H9 (cell line): ENCODE measurements at regions not wholly inside any gene's neighbourhood (a gene's known extent, or its start where the extent isn't known, plus 50 kb on each side); places are given as distances from the start of the nearest gene placed in this dataset.
A peak's percentile ranks its signal among the peaks of the same experiment; 100 is the strongest.

Source experiments
- DNase-seq: peaks from one replicate; pipeline ENCODE4 v3.0.0-alpha.2; 2017
- H2AFZ ChIP-seq: one replicate; pipeline ENCODE4 v1.6.1; 2013; ENCODE audit warnings: mild to moderate bottlenecking, low read length, control low read depth, moderate library complexity
- H2AK5ac ChIP-seq: 2 replicates; pipeline ENCODE4 v1.6.1; 2013; ENCODE audit warnings: low read length, control low read depth, mixed read lengths; ENCODE audit not compliant: insufficient read length
- H2BK120ac ChIP-seq: one replicate; pipeline ENCODE4 v1.6.1; 2013; ENCODE audit warnings: low read depth, mild to moderate bottlenecking, low read length, control low read depth, inconsistent platforms; ENCODE audit not compliant: poor library complexity, severe bottlenecking
- H2BK12ac ChIP-seq: 2 replicates; pipeline ENCODE4 v1.6.1; 2013; ENCODE audit warnings: low read length, control low read depth, mixed read lengths, low read depth; ENCODE audit not compliant: insufficient read length
- H2BK15ac ChIP-seq: 2 replicates; pipeline ENCODE4 v1.6.1; 2013; ENCODE audit warnings: low read depth, low read length, control low read depth
- H2BK20ac ChIP-seq: one replicate; pipeline ENCODE4 v1.6.1; 2013; ENCODE audit warnings: low read depth, mild to moderate bottlenecking, low read length, control low read depth, inconsistent platforms; ENCODE audit not compliant: poor library complexity, severe bottlenecking
- H2BK5ac ChIP-seq: 2 replicates; pipeline ENCODE4 v1.6.1; 2013; ENCODE audit warnings: low read length, control low read depth, mixed read lengths; ENCODE audit not compliant: insufficient read length
- H3K14ac ChIP-seq: 2 replicates; pipeline ENCODE4 v1.6.1; 2013; ENCODE audit warnings: low read length, control low read depth; ENCODE audit not compliant: insufficient read depth
- H3K18ac ChIP-seq: 2 replicates; pipeline ENCODE4 v1.6.1; 2013; ENCODE audit warnings: low read depth, mild to moderate bottlenecking, mixed read lengths, low read length, control low read depth; ENCODE audit not compliant: insufficient read length
- H3K23ac ChIP-seq: 2 replicates; pipeline ENCODE4 v1.6.1; 2013; ENCODE audit warnings: low read length, control low read depth, mixed read lengths, low read depth; ENCODE audit not compliant: insufficient read length
- H3K23me2 ChIP-seq: 2 replicates; pipeline ENCODE4 v1.6.1; 2013; ENCODE audit warnings: low read depth, mild to moderate bottlenecking, mixed read lengths, low read length, control low read depth; ENCODE audit not compliant: insufficient read length, poor library complexity, severe bottlenecking
- H3K27ac ChIP-seq: 2 replicates; pipeline ENCODE4 v1.5.1; 2013; ENCODE audit warnings: low read length, control low read depth, mixed read lengths, low read depth; ENCODE audit not compliant: insufficient read length
- H3K27me3 ChIP-seq: 2 replicates; pipeline ENCODE4 v1.6.1; 2013; ENCODE audit warnings: low read length, control low read depth, inconsistent platforms; ENCODE audit not compliant: insufficient read depth
- H3K4ac ChIP-seq: 2 replicates; pipeline ENCODE4 v1.6.1; 2013; ENCODE audit warnings: low read depth, mild to moderate bottlenecking, control low read depth, inconsistent platforms, low read length, moderate library complexity
- H3K4me1 ChIP-seq: 2 replicates; pipeline ENCODE4 v1.6.1; 2013; ENCODE audit warnings: low read length, control low read depth, inconsistent platforms; ENCODE audit not compliant: insufficient read depth
- H3K4me2 ChIP-seq: 2 replicates; pipeline ENCODE4 v1.6.1; 2013; ENCODE audit warnings: low read length, control low read depth, mixed read lengths; ENCODE audit not compliant: insufficient read length, insufficient read depth
- H3K56ac ChIP-seq: 2 replicates; pipeline ENCODE4 v1.6.1; 2013; ENCODE audit warnings: low read depth, mild to moderate bottlenecking, mixed read lengths, low read length, control low read depth; ENCODE audit not compliant: insufficient read length
- H3K79me1 ChIP-seq: 2 replicates; pipeline ENCODE4 v1.6.1; 2013; ENCODE audit warnings: low read depth, mild to moderate bottlenecking, moderate library complexity, low read length, control low read depth, inconsistent platforms; ENCODE audit not compliant: insufficient read depth, poor library complexity, severe bottlenecking
- H3K79me2 ChIP-seq: 2 replicates; pipeline ENCODE4 v1.6.1; 2013; ENCODE audit warnings: low read length, control low read depth, inconsistent platforms; ENCODE audit not compliant: insufficient read depth
- H3K9ac ChIP-seq: 2 replicates; pipeline ENCODE4 v1.6.1; 2013; ENCODE audit warnings: low read length, control low read depth, mixed read lengths; ENCODE audit not compliant: insufficient read length; ENCODE audit errors: extremely low read depth
- H3K9me3 ChIP-seq: one replicate; pipeline ENCODE4 v1.6.1; 2013; ENCODE audit warnings: low read depth, low read length, inconsistent platforms; ENCODE audit not compliant: control insufficient read depth
- H3T11ph ChIP-seq: one replicate; pipeline ENCODE4 v1.6.1; 2013; ENCODE audit warnings: mild to moderate bottlenecking, low read length, control low read depth, inconsistent platforms
- H4K20me1 ChIP-seq: one replicate; pipeline ENCODE4 v1.6.1; 2013; ENCODE audit not compliant: control insufficient read depth, insufficient read length, insufficient read depth
- H4K5ac ChIP-seq: 2 replicates; pipeline ENCODE4 v1.6.1; 2013; ENCODE audit warnings: low read depth, mild to moderate bottlenecking, mixed read lengths, low read length, control low read depth; ENCODE audit not compliant: insufficient read length
- H4K8ac ChIP-seq: replicated peaks from 2 replicates; pipeline ENCODE4 v1.6.1; 2013; ENCODE audit warnings: low read length, control low read depth, mixed read lengths, low read depth; ENCODE audit not compliant: insufficient read length
- H4K91ac ChIP-seq: 2 replicates; pipeline ENCODE4 v1.6.1; 2013; ENCODE audit warnings: low read depth, mild to moderate bottlenecking, moderate library complexity, mixed read lengths, low read length, control low read depth; ENCODE audit not compliant: insufficient read length
- H3K27ac Mint-ChIP-seq, 3 experiments: 2 replicates in 2 of 3; 3 replicates in 1 of 3; pipeline ENCODE4 v1.8.0; 2020 to 2021; ENCODE audit warnings: mixed read lengths in 3 of 3, mild to moderate bottlenecking in 1 of 3, moderate library complexity in 1 of 3
- H3K27me3 Mint-ChIP-seq: 2 replicates; pipeline ENCODE4 v1.8.0; 2021; ENCODE audit warnings: low read depth, mild to moderate bottlenecking, moderate library complexity, mixed read lengths
- H3K36me3 Mint-ChIP-seq, 3 experiments: 2 replicates in 2 of 3; 3 replicates in 1 of 3; pipeline ENCODE4 v1.8.0; 2020 to 2021; ENCODE audit warnings: low read depth in 3 of 3, mixed read lengths in 3 of 3; ENCODE audit not compliant: insufficient read depth in 1 of 3
- H3K4me1 Mint-ChIP-seq, 2 experiments: 2 replicates each; pipeline ENCODE4 v1.8.0; 2020; ENCODE audit warnings: mixed read lengths in 2 of 2
- H3K4me3 Mint-ChIP-seq, 2 experiments: 2 replicates in 1 of 2; 3 replicates in 1 of 2; pipeline ENCODE4 v1.8.0; 2020 to 2021; ENCODE audit warnings: mild to moderate bottlenecking in 2 of 2, mixed read lengths in 2 of 2, moderate library complexity in 1 of 2
- H3K9me3 Mint-ChIP-seq, 2 experiments: 2 replicates in 1 of 2; 3 replicates in 1 of 2; pipeline ENCODE4 v1.8.0; 2020; ENCODE audit warnings: mild to moderate bottlenecking in 2 of 2, mixed read lengths in 2 of 2, moderate library complexity in 1 of 2
- WGBS: extraction: QIAGEN DNeasy Blood & Tissue Kit; methylation state at CpG from one replicate; pipeline ENCODE4 v1.1.7; 2013; ENCODE audit warnings: missing lambda C conversion rate, low lambda C conversion rate, mixed read lengths; ENCODE audit not compliant: insufficient read length; ENCODE audit errors: extremely low coverage; 5-methylcytosine and 5-hydroxymethylcytosine counted together
- TF ChIP-seq, protein P1 (sequence below): fragments of 200-600 bp; sonication (generic); conservative IDR thresholded peaks from 3 replicates; pipeline ENCODE4 v1.8.0; 2021; ENCODE audit warnings: antibody characterized with exemption, mild to moderate bottlenecking

DNA sequence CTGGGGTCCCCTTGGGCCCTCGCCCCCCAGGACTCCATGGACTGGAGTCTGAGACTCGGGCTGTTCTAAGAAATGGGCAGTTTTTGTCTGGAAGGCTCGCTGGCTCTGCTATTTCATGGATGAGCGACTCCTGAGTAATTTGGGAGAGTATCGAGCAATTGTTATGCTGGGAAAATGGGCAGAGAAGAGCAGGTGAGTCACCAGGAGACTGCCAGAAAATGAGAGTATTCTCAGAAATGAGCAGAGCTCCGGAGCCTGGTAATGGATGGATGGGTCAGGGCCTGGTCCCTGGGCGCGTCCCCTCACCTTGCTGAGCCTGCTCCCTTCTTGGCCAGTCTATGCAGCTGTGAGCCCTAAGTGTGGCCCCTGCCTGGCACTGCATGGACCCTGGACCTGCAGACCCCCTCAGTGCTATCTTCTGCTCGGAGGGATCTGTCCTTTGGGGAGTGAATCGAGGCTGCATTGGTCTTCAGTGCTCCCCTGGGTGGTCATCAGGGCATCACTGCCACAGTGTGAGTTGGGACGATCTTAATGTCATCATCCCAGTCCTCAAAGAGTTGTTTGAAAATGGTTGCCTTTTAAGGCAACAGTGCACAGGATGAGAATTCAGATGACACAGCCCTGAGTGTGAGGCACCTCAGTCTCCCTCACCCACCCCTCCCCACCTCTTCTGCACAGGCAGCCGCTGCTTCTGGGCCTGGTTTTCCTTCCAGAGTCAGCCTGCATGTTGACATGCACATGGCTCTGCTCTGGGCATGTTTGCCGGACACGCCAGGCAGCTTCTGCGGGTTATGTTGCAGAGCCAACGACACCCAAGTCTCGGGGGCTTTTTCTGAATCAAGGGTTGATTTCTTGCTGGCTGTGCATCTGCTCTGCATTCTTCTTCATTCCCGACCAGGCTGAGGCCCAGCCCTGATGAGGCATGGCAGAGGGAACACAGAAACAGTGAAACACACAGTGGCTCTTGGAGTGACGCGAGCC lies 519.0 kb downstream of the TBC1D22A start:
- H2BK5ac ChIP-seq: no peak overlapping the region
- Mint-ChIP-seq H3K4me1 (no peaks in the 10 kb centered on the region), H3K27ac (peak overlapping the region in 1 of 3 experiments; percentile 91; a peak in 1 of 7 replicates), H3K9me3 (peaks cover 80 to 98% of the 10 kb centered on the region in 2 experiments), H3K36me3 (peaks cover 12 to 45% (median 28%) of the 10 kb centered on the region in 3 experiments; a peak in 6 of 7 replicates), H3K4me3 (no peak overlapping the region), H3K27me3 (peaks cover 8% of the 10 kb centered on the region)
- no peak overlapping the region for H2AFZ ChIP-seq
- TF ChIP-seq, protein P1, sequence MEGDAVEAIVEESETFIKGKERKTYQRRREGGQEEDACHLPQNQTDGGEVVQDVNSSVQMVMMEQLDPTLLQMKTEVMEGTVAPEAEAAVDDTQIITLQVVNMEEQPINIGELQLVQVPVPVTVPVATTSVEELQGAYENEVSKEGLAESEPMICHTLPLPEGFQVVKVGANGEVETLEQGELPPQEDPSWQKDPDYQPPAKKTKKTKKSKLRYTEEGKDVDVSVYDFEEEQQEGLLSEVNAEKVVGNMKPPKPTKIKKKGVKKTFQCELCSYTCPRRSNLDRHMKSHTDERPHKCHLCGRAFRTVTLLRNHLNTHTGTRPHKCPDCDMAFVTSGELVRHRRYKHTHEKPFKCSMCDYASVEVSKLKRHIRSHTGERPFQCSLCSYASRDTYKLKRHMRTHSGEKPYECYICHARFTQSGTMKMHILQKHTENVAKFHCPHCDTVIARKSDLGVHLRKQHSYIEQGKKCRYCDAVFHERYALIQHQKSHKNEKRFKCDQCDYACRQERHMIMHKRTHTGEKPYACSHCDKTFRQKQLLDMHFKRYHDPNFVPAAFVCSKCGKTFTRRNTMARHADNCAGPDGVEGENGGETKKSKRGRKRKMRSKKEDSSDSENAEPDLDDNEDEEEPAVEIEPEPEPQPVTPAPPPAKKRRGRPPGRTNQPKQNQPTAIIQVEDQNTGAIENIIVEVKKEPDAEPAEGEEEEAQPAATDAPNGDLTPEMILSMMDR: no peak
- no peak overlapping the region for H2BK120ac ChIP-seq
- H4K20me1 ChIP-seq: no peaks in the 10 kb centered on the region
- DNase-seq: no peak
- no peak overlapping the region for H2BK15ac ChIP-seq
- no peak overlapping the region for H2BK12ac ChIP-seq
- H3K23me2 ChIP-seq: no peaks in the 10 kb centered on the region
- H3K14ac ChIP-seq: no peak overlapping the region
- H3K4ac ChIP-seq: no peak overlapping the region
- no peaks in the 10 kb centered on the region for H3K79me1 ChIP-seq
- no peak overlapping the region for H4K5ac ChIP-seq
- no peaks in the 10 kb centered on the region for H3K79me2 ChIP-seq
- no peak overlapping the region for H4K91ac ChIP-seq
- no peak overlapping the region for H3K9ac ChIP-seq
- no peak overlapping the region for H3T11ph ChIP-seq
- no peak overlapping the region for H2AK5ac ChIP-seq
- H3K23ac ChIP-seq: no peak overlapping the region
- no peak overlapping the region for H3K27ac ChIP-seq
- H3K27me3 ChIP-seq: no peaks in the 10 kb centered on the region; the same call in 1 of the 2 replicates
- H4K8ac ChIP-seq: no peak overlapping the region
- no peak overlapping the region for H2BK20ac ChIP-seq
- H3K9me3 ChIP-seq: peaks cover 90% of the 10 kb centered on the region
- no peak overlapping the region for H3K4me2 ChIP-seq
- no peak overlapping the region for H3K56ac ChIP-seq
- WGBS: no CpG with 5 or more reads among the region's 20 CpGs
- H3K4me1 ChIP-seq: no peaks in the 10 kb centered on the region
- H3K18ac ChIP-seq: no peak overlapping the region
